ENCODE measurements at regions not wholly inside any gene's neighbourhood (a gene's known extent, or its start where the extent isn't known, plus 50 kb on each side); places are given as distances from the start of the nearest gene placed in this dataset.

- TF ChIP-seq PATZ1 (CRISPR knock-in tag; IDR thresholded peaks at IDR 0.05) (peak; percentile 34; the same call in 1 of the 2 replicates), SALL1 (CRISPR knock-in tag; IDR thresholded peaks at IDR 0.05) (peak; percentile 30; the same call in 1 of the 2 replicates), CHCHD3 (CRISPR knock-in tag; IDR thresholded peaks at IDR 0.05) (no peak), ZBTB20 (CRISPR knock-in tag; IDR thresholded peaks at IDR 0.05; ENCODE audit: borderline replicate concordance, low read depth) (peak; percentile 59; the same call in 1 of the 2 replicates), FOXP1 (IDR thresholded peaks at IDR 0.05) (no peak), FOXP1 (CRISPR knock-in tag; IDR thresholded peaks at IDR 0.05) (0 out of 2 replicates have a peak, but pooled peaks have one; percentile 12), MIXL1 (CRISPR knock-in tag; IDR thresholded peaks at IDR 0.05) (no peak), THAP9 (CRISPR knock-in tag; IDR thresholded peaks at IDR 0.05; ENCODE audit: borderline replicate concordance) (0 out of 2 replicates have a peak, but pooled peaks have one; percentile 54), SKI (IDR thresholded peaks at IDR 0.05; ENCODE audit: partially characterized antibody) (peak; percentile 48), ZFP36L1 (CRISPR knock-in tag; IDR thresholded peaks at IDR 0.05) (no peak), FOSL2 (CRISPR knock-in tag; IDR thresholded peaks at IDR 0.05) (peak; percentile 97), EP300 (IDR thresholded peaks at IDR 0.05; ENCODE audit: low read depth in 2 of 2, low read length in 2 of 2) (peak in 1 of 2 experiments; percentile 45; a peak in 1 of 4 replicates), EP300 (CRISPR knock-in tag; IDR thresholded peaks at IDR 0.05; ENCODE audit: borderline replicate concordance) (peak; percentile 24; the same call in 1 of the 2 replicates), FOXP4 (CRISPR knock-in tag; IDR thresholded peaks at IDR 0.05) (0 out of 2 replicates have a peak, but pooled peaks have one; percentile 28), ZFX (CRISPR knock-in tag; IDR thresholded peaks at IDR 0.05; ENCODE audit: low read depth) (peak; percentile 30; the same call in 1 of the 2 replicates), ZNF687 (CRISPR knock-in tag; IDR thresholded peaks at IDR 0.05) (peak; percentile 87), PAWR (CRISPR knock-in tag; IDR thresholded peaks at IDR 0.05; ENCODE audit: borderline replicate concordance) (no peak), MYC (CRISPR knock-in tag; IDR thresholded peaks at IDR 0.05; ENCODE audit: borderline replicate concordance) (peak; percentile 59; the same call in 1 of the 2 replicates)
Observed at GRCh38 chr5:124628721-124629596, 117.5 kb downstream of the ZNF608 start (continued).
